Cardiac fibroblast (primary cell): ENCODE measurements at regions not wholly inside any gene's neighbourhood (a gene's known extent, or its start where the extent isn't known, plus 50 kb on each side); places are given as distances from the start of the nearest gene placed in this dataset.

Experiments
- DNase-seq, 2 donors: peaks; one replicate each; pipeline versions ENCODE4 v3.0.0 to v3.0.0-alpha.2; 2010; ENCODE audit warnings: low read depth in 2 of 2
- H3K4me3 ChIP-seq, 2 donors: replicated peaks in 1 of 2; 1 replicate in 1 of 2; 2 replicates in 1 of 2; pipeline ENCODE4 v1.5.1; 2011; ENCODE audit warnings: low read depth in 2 of 2, low read length in 2 of 2, mild to moderate bottlenecking in 2 of 2, moderate library complexity in 1 of 2
- TF ChIP-seq, protein P1 (sequence below): IDR thresholded peaks from one replicate; pipeline ENCODE4 v1.5.1; 2011; ENCODE audit warnings: low read depth, mild to moderate bottlenecking, low read length, inconsistent platforms

DNA sequence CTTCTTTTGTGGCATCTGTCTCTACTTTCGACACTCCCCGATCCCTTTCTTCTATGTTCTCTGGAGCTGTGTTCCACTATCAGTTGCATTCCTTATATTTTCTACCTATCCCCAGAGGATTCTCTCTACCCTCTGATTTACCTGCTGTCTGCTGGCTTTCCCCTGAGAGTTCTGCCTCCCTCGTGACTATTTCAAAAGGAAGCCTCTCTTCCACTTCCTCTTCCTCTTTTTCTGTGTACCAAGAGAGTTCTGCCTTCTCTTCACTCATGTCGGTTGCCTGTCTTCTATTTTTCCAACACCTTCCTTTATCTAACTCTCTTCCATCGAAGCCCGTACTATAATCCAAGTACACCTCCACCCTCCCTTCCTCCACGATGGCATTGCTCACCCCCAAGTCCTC lies 631.7 kb downstream of the SMARCA1 start:
- no peak for DNase-seq
- TF ChIP-seq, protein P1, sequence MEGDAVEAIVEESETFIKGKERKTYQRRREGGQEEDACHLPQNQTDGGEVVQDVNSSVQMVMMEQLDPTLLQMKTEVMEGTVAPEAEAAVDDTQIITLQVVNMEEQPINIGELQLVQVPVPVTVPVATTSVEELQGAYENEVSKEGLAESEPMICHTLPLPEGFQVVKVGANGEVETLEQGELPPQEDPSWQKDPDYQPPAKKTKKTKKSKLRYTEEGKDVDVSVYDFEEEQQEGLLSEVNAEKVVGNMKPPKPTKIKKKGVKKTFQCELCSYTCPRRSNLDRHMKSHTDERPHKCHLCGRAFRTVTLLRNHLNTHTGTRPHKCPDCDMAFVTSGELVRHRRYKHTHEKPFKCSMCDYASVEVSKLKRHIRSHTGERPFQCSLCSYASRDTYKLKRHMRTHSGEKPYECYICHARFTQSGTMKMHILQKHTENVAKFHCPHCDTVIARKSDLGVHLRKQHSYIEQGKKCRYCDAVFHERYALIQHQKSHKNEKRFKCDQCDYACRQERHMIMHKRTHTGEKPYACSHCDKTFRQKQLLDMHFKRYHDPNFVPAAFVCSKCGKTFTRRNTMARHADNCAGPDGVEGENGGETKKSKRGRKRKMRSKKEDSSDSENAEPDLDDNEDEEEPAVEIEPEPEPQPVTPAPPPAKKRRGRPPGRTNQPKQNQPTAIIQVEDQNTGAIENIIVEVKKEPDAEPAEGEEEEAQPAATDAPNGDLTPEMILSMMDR = no peak
- H3K4me3 ChIP-seq = no peak overlapping the region

DNA sequence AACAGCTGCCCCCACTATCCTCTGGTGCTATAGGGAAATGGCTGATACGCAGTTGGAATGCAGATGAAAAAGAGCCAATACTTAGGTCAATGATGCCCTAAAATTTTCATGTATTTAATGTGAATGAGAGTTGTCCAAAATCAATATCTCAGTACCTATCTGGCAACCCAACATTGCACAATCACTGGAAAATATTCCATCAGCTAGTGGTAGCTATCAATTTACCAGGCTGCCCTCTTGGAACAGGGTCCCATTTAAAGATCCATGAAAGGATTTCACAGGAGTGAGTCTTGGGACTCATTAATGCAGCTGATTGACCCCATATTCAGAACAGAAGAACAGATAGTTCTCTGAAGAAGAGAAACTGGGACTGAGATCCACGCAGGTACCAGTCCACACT lies 638.9 kb downstream of the SMARCA1 start:
- TF ChIP-seq, protein P1 = no peak
- H3K4me3 ChIP-seq = no peak overlapping the region
- no peak for DNase-seq

DNA sequence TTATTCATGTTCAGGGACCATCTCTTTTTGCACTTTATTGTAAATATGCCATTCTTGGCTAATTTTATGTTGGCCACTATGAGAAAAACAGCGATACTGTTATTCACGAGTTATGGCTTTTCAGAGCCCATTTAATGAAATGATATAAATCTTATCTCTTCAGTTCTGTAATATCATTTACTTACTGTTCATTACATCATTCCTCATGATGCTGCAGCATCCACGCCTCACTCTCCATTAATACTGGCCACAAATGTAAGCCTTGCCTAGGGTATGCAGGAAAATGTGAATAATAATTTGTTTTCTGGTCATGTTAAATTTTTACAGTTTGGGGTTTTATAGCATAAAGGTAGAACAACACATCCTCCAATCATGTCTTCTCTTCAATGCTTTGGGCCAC lies 639.6 kb downstream of the SMARCA1 start:
- TF ChIP-seq, protein P1 = no peak
- DNase-seq = no peak
- no peak overlapping the region for H3K4me3 ChIP-seq

DNA sequence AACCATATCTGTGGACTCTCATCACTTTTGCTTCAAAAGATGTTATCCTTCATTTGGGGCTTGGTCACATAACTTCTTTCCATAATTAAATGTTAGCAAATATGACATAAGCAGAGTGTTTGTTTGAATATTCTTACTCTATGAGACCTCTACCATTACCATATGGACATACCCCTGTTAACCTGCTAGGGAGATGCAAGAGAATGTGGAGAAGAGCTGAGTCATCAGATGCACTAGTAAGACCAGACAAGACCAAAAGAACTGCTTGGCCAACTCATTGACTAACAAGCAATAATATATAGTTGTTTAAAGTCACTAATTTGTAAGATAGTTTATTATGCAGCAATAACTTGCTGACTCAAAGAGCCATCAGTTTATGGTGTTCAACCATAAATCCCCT lies 652.9 kb downstream of the SMARCA1 start:
- H3K4me3 ChIP-seq = no peak overlapping the region
- DNase-seq = no peak
- TF ChIP-seq, protein P1 = no peak

DNA sequence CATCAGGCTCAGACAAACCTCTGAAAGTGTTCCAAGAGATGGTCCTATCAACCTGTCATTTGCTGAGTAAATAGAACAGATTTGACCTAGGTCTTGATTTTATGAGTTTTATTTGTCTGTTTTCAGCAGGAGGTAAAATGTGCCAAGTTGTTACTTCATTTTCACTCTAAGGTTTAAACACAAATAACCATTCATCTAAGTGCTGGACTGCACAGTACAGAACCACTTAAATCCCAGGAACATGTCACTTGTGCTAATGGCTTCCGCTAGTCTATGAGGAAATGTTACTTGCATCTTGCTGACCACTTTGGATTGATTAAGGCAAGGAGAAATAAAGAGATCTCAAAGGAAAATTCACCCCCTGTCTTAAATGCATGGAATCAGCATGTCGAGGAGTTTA lies 660.7 kb downstream of the SMARCA1 start:
- DNase-seq = no peak
- TF ChIP-seq, protein P1 = no peak
- H3K4me3 ChIP-seq = no peak overlapping the region

DNA sequence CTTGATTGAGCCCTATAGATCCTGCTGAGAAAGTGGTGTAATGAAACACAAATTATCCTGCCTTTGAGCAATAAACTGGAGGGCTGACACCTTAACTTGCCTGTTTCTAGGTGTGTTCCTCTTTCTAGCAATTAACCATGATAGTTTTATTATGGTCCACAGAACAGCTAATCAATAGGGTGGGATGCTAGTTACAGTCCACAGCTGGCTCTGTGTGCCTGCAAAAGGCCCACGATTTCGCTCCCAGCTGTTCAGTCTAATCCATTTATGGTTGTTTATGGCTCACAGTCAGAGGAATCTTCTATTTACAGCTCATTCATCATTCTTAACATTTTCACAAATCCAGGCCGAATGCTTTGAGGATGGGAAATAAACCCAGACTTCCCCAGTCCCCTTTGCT lies 674.9 kb downstream of the SMARCA1 start:
- no peak overlapping the region for H3K4me3 ChIP-seq
- TF ChIP-seq, protein P1 = no peak
- no peak for DNase-seq

DNA sequence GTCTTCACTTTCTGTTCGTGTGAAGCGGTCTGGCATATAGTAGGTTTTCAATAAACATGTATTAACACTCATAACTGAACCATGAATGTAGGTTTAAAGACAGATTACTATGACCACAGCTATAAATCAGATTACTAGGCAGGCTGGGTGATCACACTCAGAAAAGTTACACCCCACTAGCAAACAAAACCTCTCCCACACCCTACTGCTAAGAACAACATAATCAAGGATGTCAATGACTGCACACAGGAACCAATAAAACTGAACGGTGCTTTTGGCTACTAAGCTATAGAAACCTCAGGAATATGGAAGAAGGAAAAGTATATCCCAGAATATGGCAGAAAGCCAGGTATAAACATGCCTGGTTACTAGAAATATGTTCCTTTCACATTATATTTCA lies 676.9 kb downstream of the SMARCA1 start:
- TF ChIP-seq, protein P1 = no peak
- no peak overlapping the region for H3K4me3 ChIP-seq
- no peak for DNase-seq
